HG02981 (cell line): ENCODE measurements at regions not wholly inside any gene's neighbourhood (a gene's known extent, or its start where the extent isn't known, plus 50 kb on each side); places are given as distances from the start of the nearest gene placed in this dataset.

Experiments
- ATAC-seq: cut with Tn5 transposase; IDR thresholded peaks from one replicate; pipeline ENCODE4 v1.9.1; 2021; ENCODE audit warnings: mild to moderate bottlenecking, moderate library complexity; ENCODE audit not compliant: unreplicated experiment

GRCh38 chr2:173666171-173666888 is 298.8 kb downstream of the SP3 start:
- no peak for ATAC-seq

GRCh38 chr2:173667014-173667413 is 298.2 kb downstream of the SP3 start:
- ATAC-seq = no peak

- no peak for ATAC-seq
Measured at GRCh38 chr2:173667415-173667814, 297.8 kb downstream of the SP3 start.

- ATAC-seq = no peak
Measured at GRCh38 chr2:173669271-173669853, 295.8 kb downstream of the SP3 start.

GRCh38 chr2:173669888-173670287 is 295.3 kb downstream of the SP3 start:
- ATAC-seq = no peak

GRCh38 chr2:173672573-173673340 is 292.4 kb downstream of the SP3 start:
- no peak for ATAC-seq

GRCh38 chr2:173673640-173674039 is 291.5 kb downstream of the SP3 start:
- ATAC-seq = no peak

GRCh38 chr2:173676647-173677046 is 288.5 kb downstream of the SP3 start:
- ATAC-seq = no peak

- no peak for ATAC-seq
Measured at GRCh38 chr2:173678186-173678585, 287.0 kb downstream of the SP3 start.

GRCh38 chr2:173680574-173680973 is 284.6 kb downstream of the SP3 start:
- no peak for ATAC-seq

GRCh38 chr2:173681881-173682650 is 283.1 kb downstream of the SP3 start:
- ATAC-seq = no peak

GRCh38 chr2:173684896-173685459 is 280.2 kb downstream of the SP3 start:
- ATAC-seq = no peak

- no peak for ATAC-seq
Measured at GRCh38 chr2:173690349-173690748, 274.8 kb downstream of the SP3 start.

- ATAC-seq = no peak
Measured at GRCh38 chr2:173692068-173692467, 273.1 kb downstream of the SP3 start.

GRCh38 chr2:173693044-173693589 is 272.1 kb downstream of the SP3 start:
- ATAC-seq = no peak

- ATAC-seq = no peak
Measured at GRCh38 chr2:173696274-173696673, 268.9 kb downstream of the SP3 start.

- no peak for ATAC-seq
Measured at GRCh38 chr2:173697929-173698328, 267.2 kb downstream of the SP3 start.

GRCh38 chr2:173705656-173706055 is 259.5 kb downstream of the SP3 start:
- ATAC-seq = no peak

GRCh38 chr2:173706936-173707335 is 258.2 kb downstream of the SP3 start:
- ATAC-seq = no peak

GRCh38 chr2:173708806-173709205 is 256.4 kb downstream of the SP3 start:
- ATAC-seq = no peak

GRCh38 chr2:173711816-173712215 is 253.4 kb downstream of the SP3 start:
- ATAC-seq = no peak
